Tibial nerve (tissue), 4 donors: ENCODE measurements at regions not wholly inside any gene's neighbourhood (a gene's known extent, or its start where the extent isn't known, plus 50 kb on each side); places are given as distances from the start of the nearest gene placed in this dataset.

Source experiments
- DNase-seq, 2 donors: peaks; one replicate each; pipeline ENCODE4 v3.0.0-alpha.2; 2019; ENCODE audit warnings: low spot score in 2 of 2
- H3K27ac ChIP-seq, 4 donors: fragments of 200-600 bp; sonication (generic) in 3 of 4; one replicate each; pipeline ENCODE4 v1.5.1; 2017 to 2019; ENCODE audit warnings: mild to moderate bottlenecking in 1 of 4
- H3K27me3 ChIP-seq, 2 donors: fragments of 200-600 bp; sonication (generic) in 1 of 2; one replicate each; pipeline versions ENCODE4 v1.5.1 to v1.6.0; 2017 to 2019
- H3K36me3 ChIP-seq, 3 donors: fragments of 200-600 bp; sonication (generic); one replicate each; pipeline ENCODE4 v1.5.1; 2018 to 2019
- H3K4me1 ChIP-seq, 4 donors: fragments of 200-600 bp; sonication (generic) in 3 of 4; one replicate each; pipeline ENCODE4 v1.5.1; 2017 to 2019
- H3K4me3 ChIP-seq, 4 donors: fragments of 200-600 bp; sonication (generic) in 3 of 4; one replicate each; pipeline ENCODE4 v1.5.1; 2017 to 2019; ENCODE audit warnings: mild to moderate bottlenecking in 1 of 4, moderate library complexity in 1 of 4
- H3K9me3 ChIP-seq, 4 donors: fragments of 200-600 bp; sonication (generic) in 3 of 4; one replicate each; pipeline ENCODE4 v1.5.1; 2017 to 2019
- EP300 ChIP-seq, 2 donors: sonication (generic); formaldehyde crosslinking; IDR thresholded peaks; one replicate each; pipeline ENCODE4 v1.6.1; 2017; ENCODE audit warnings: antibody characterized with exemption in 2 of 2, mild to moderate bottlenecking in 1 of 2
- POLR2A ChIP-seq, 2 donors: fragments of 450-650 bp; IDR thresholded peaks; one replicate each; pipeline ENCODE4 v1.6.1; 2017; ENCODE audit warnings: antibody characterized with exemption in 2 of 2, mild to moderate bottlenecking in 2 of 2, moderate library complexity in 2 of 2
- WGBS, 2 donors: methylation state at CpG; one replicate each; pipeline ENCODE4 v1.1.5; 2018; 5-methylcytosine and 5-hydroxymethylcytosine counted together
- TF ChIP-seq, protein P1 (sequence below), 5 experiments: fragments of 200-600 bp in 3 of 5; fragments of 450-650 bp in 2 of 5; sonication (generic) in 3 of 5; IDR thresholded peaks; one replicate each; pipeline ENCODE4 v1.5.1; 2016 to 2019; ENCODE audit warnings: antibody characterized with exemption in 5 of 5, mild to moderate bottlenecking in 3 of 5, moderate library complexity in 2 of 5

DNA sequence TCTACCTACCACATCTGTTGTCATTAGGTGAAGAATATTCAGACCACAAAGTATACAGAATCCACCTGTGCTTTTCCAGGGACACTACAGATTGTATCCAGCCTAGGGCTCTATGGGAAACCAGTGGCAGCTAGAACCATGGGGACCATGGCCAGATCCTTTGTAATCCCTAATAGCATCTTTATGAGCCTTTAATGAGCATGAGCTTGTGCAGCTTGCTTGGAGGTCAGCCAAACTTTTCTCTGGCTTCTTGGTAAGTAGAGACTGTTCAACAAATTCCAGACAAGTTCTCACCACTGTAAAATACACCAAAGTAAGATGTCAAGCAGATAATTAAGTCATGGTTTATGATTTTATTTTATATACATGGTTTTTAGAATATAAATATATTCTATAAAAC lies 301.6 kb upstream of the ADGRB3 start:
- no peaks in the 10 kb centered on the region for H3K36me3 ChIP-seq
- no peak overlapping the region for H3K27ac ChIP-seq
- H3K9me3 ChIP-seq: no peaks in the 10 kb centered on the region
- no peak for TF ChIP-seq POLR2A (IDR thresholded peaks at IDR 0.05)
- no peak for TF ChIP-seq EP300 (IDR thresholded peaks at IDR 0.05)
- TF ChIP-seq, protein P1, sequence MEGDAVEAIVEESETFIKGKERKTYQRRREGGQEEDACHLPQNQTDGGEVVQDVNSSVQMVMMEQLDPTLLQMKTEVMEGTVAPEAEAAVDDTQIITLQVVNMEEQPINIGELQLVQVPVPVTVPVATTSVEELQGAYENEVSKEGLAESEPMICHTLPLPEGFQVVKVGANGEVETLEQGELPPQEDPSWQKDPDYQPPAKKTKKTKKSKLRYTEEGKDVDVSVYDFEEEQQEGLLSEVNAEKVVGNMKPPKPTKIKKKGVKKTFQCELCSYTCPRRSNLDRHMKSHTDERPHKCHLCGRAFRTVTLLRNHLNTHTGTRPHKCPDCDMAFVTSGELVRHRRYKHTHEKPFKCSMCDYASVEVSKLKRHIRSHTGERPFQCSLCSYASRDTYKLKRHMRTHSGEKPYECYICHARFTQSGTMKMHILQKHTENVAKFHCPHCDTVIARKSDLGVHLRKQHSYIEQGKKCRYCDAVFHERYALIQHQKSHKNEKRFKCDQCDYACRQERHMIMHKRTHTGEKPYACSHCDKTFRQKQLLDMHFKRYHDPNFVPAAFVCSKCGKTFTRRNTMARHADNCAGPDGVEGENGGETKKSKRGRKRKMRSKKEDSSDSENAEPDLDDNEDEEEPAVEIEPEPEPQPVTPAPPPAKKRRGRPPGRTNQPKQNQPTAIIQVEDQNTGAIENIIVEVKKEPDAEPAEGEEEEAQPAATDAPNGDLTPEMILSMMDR (IDR thresholded peaks at IDR 0.05): no peak
- no peaks in the 10 kb centered on the region for H3K4me1 ChIP-seq
- no peak for DNase-seq
- H3K4me3 ChIP-seq: no peak overlapping the region
- H3K27me3 ChIP-seq: no peaks in the 10 kb centered on the region

DNA sequence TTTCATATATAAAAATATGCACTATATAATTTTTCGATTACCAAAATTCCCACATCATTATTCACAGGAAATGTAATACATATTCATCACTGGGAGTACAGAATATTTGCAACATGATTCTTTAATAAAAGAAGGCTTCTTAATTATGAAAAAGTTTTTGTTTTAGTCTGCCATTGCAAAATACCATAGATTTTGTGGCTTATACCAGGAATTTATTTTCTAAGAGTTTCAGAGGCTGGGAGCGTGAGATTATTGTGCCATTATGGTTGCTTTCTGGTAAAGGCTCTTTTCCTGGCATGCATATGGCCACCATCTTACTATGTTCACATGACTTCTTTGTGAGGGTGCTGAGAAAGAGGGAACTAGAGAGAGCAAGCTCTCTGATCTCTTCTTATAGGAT lies 306.9 kb upstream of the ADGRB3 start:
- Histone ChIP-seq H3K9me3 (no peaks in the 10 kb centered on the region), H3K4me1 (no peaks in the 10 kb centered on the region), H3K27me3 (no peaks in the 10 kb centered on the region), H3K4me3 (no peak overlapping the region), H3K27ac (no peak overlapping the region), H3K36me3 (no peaks in the 10 kb centered on the region)
- DNase-seq: no peak
- TF ChIP-seq EP300 (IDR thresholded peaks at IDR 0.05) (no peak), POLR2A (IDR thresholded peaks at IDR 0.05) (no peak)
- TF ChIP-seq, protein P1 (IDR thresholded peaks at IDR 0.05): no peak
- 71 to 83% methylated on average over 2 of the region's 2 CpGs for WGBS, 2 donors

DNA sequence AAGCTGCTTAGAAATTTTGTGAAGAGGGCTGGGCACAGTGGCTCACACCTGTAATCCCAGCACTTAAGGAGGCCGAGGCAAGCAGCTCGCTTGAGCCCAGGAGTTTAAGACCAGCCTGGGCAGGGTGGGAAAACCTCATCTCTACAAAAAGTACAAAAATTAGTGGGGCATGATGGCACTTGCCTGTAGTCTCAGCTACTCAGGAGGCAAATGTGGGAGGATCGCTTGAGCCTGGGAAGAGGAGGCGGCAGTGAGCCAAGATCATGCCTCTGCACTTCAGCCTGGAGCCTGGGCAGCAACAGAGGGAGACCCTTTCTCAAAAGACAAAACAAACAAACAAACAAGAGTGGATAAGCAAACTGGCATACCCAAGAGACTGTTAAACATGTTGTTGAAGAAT lies 308.3 kb upstream of the ADGRB3 start:
- no peaks in the 10 kb centered on the region for H3K36me3 ChIP-seq
- no peak for DNase-seq

DNA sequence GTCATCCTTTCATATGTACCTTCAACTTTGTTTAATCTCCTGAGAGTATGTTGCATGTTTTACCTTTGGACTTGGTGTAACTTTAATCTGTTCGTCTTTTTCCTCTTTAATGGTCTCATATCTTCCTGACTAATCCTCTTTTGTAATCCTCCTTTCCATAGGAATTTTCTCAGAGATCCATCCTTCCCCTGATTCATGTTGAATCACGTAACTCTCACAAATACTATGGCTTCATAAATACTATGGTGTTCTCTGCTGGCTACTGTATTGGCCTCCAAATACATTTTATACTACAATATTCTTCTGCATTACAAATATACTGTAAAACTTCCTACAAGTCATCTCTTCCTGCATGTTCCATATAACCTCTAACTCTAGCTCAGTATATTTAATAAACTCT lies 317.7 kb upstream of the ADGRB3 start:
- Histone ChIP-seq H3K27me3 (no peaks in the 10 kb centered on the region), H3K4me3 (no peak overlapping the region), H3K9me3 (no peaks in the 10 kb centered on the region), H3K27ac (no peak overlapping the region), H3K4me1 (no peaks in the 10 kb centered on the region), H3K36me3 (no peaks in the 10 kb centered on the region)
- TF ChIP-seq, protein P1 (IDR thresholded peaks at IDR 0.05): no peak
- no peak for TF ChIP-seq POLR2A (IDR thresholded peaks at IDR 0.05)
- TF ChIP-seq EP300 (IDR thresholded peaks at IDR 0.05): no peak
- WGBS, 2 donors: 60% methylated on average over 2 of the region's 2 CpGs
- no peak for DNase-seq

More for the DNA sequence above, 308.3 kb upstream of the ADGRB3 start:
- Histone ChIP-seq H3K9me3 (no peaks in the 10 kb centered on the region), H3K4me1 (no peaks in the 10 kb centered on the region), H3K27ac (no peak overlapping the region), H3K4me3 (no peak overlapping the region), H3K27me3 (no peaks in the 10 kb centered on the region)
- TF ChIP-seq, protein P1 (IDR thresholded peaks at IDR 0.05): no peak
- TF ChIP-seq EP300 (IDR thresholded peaks at IDR 0.05) (no peak), POLR2A (IDR thresholded peaks at IDR 0.05) (no peak)
- WGBS, 2 donors: 80 to 81% methylated on average over 4 of the region's 4 CpGs

DNA sequence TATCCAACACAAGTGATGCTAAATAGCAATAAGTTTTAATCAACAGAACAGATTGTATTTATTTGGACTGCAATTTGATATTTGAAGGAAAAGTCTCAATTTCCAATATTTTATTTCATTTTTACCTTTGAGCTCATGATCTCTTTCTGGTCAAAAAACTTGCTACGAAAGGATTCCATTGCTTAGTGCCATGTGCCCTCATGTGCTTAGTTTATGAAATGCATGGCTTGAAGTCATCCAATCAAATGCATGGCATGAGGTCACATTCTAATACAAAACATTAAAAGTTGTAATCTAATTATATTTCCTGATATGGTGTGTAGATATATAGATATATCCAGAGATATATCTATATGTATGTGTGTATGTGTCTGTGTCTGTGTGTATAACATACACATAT lies 321.2 kb upstream of the ADGRB3 start:
- TF ChIP-seq POLR2A (IDR thresholded peaks at IDR 0.05) (no peak), EP300 (IDR thresholded peaks at IDR 0.05) (no peak)
- TF ChIP-seq, protein P1 (IDR thresholded peaks at IDR 0.05): peak in 1 of 5 experiments; percentile 31
- no peaks in the 10 kb centered on the region for H3K36me3 ChIP-seq
- H3K27ac ChIP-seq: no peak overlapping the region
- no peaks in the 10 kb centered on the region for H3K27me3 ChIP-seq
- H3K9me3 ChIP-seq: no peaks in the 10 kb centered on the region
- no peak for DNase-seq
- H3K4me3 ChIP-seq: no peak overlapping the region
- 51 to 65% methylated on average over 1 of the region's 1 CpG for WGBS, 2 donors
- H3K4me1 ChIP-seq: no peaks in the 10 kb centered on the region
